Renal cortical epithelial cell (primary cell): ENCODE measurements at regions not wholly inside any gene's neighbourhood (a gene's known extent, or its start where the extent isn't known, plus 50 kb on each side); places are given as distances from the start of the nearest gene placed in this dataset.
A peak's percentile ranks its signal among the peaks of the same experiment; 100 is the strongest.

ENCODE experiments used
- DNase-seq: peaks from one replicate; pipeline ENCODE4 v3.0.0-alpha.2; 2011; ENCODE audit warnings: low read depth

DNA sequence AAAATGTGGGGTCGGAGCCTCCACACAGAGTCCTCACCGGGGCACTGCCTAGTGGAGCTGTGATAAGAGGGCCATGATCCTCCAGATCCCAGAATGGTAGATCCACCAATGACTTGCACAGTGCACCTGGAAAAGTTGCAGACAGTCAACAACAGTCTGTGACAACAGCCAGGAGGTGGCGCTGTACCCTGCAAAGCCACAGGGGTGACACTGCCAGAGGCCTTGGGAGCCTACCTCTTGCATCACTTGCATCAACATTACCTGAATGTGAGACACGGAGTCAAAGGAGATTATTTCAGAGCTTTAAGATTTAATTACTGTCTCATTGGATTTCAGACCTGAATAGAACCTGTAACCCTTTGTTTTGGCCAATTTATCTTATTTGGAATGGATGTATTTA is 614.1 kb upstream of the CDH9 start:
- DNase-seq = no peak

DNA sequence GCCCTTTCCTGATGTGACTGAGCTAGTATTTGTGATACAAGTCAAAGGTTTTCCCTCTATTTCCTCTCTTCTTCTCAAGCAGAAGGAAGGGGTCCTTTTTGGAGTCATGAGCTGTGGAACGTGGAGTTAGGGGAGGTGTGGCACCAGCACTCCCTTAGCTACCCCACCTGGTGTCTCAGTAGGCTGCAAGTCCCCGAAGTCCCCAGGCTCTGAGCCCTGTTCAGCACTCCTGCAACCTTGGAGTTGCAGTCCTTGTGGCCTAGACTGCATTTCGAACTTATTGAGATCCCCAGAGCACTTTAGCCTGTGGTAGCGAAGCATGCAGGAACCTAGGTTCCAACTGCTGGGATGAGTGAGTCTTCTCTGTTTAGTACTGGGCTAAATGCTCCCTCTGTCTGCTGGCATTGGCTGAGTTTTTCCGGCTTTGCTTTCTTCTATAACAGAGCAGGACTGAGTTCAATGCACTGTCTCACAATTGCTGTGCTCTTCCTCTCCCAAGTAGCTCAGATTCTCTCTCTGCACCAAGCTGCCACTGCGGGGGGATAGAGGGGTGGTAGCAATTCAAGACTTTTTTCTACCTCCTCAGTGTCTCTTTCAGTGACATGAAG is 600.7 kb upstream of the CDH9 start:
- DNase-seq = no peak

DNA sequence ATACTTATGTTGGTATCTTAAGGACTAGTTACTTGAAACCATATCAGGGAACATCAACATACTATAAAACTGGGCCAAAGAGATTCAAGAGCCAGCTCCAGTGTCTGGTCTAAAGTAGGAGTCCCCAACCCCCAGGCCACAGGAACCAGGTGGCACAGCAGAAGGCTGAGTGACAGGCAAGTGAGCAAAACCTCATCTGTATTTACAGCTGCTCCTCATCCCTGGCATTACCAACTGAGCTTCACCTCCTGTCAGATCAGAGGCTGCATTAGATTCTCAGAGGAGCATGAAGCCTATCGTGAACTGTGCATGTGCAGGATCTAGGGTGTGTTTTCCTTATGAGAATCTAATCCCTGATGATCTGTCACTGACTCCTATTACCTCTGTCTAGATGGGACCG is 581.6 kb upstream of the CDH9 start:
- no peak for DNase-seq

- no peak for DNase-seq
Measured at GRCh38 chr5:27612161-27612560, 573.8 kb upstream of the CDH9 start.

GRCh38 chr5:27608992-27609391 is 570.6 kb upstream of the CDH9 start:
- DNase-seq = no peak

DNA sequence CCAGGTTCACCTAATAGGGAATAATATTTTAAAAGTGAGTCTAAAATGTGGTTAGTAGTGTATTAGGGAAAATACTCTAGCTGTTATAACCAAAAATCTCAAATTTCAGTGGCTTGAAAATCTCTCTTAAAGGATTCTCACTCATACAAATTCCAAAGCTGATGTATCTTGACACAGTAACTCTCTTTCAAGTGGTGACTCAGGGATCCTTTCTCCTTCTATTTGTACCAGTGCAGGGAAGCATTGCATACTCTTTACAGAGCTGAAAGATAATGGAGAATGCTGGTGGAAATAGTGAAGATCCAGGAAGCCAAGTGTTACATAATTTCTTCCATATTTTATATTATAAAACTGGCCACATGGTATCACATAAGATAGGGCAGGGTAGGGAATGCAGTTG is 560.2 kb upstream of the CDH9 start:
- peak; percentile 28 for DNase-seq

- DNase-seq = no peak
Measured at GRCh38 chr5:27594141-27594540, 555.8 kb upstream of the CDH9 start.

GRCh38 chr5:27592231-27592630 is 553.8 kb upstream of the CDH9 start:
- peak; percentile 83 for DNase-seq

DNA sequence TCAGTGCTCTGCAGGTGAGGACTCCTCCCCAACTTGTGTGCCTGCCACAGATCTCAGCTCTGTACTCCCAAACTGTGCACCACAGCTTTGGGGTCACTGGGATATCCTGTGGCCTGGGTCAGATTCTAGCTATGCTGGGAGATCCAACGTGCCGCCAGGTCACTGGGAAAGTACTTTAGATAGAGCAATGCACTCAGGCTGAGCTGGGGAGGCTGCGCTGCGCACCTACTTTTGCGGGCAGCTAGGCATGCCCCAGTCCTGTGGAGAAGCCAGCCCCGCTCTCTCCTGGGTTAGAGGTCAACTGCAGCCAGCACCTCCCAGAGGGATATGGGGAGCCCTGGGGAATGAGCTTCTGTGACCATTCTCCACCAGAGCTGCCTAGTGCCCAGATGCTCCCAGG is 552.1 kb upstream of the CDH9 start:
- no peak for DNase-seq

DNA sequence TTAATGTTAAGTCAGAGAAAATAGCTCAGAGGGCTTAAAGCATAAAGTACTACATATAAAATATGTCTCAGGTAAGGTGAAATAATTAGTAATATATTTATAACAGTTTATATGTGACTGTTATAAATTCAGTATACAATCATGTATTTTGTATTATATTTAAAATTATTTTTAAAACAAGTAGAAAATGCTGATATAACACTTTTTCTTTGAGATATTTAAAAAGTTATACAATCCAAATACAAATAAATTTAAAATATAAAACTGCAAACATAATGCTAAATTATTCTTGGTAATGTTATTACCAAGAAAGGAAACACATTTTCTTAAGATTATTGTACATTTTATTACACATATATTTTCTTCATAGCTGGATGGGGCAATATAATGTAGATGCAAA is 539.9 kb upstream of the CDH9 start:
- DNase-seq = no peak

- no peak for DNase-seq
Measured at GRCh38 chr5:27571681-27572080, 533.3 kb upstream of the CDH9 start.

DNA sequence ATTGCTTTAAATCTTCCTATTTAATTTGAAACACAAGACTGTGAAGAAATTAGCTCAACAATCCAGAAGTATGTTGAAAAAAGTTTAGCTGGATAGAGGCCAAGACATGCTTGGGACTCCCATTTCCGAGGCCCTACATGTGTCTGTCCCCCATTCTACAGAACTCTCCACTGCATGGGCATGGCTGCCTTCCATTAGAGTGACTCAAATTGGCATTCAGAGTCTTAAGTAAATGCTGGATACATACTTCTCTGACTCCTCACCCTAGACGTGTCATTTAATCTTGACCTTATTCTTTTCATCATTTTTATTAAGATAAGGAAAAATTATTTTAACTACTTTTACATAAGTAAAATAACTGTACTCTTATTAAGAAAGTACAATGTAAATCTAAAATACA is 530.4 kb upstream of the CDH9 start:
- no peak for DNase-seq

GRCh38 chr5:27561408-27561807 is 523.0 kb upstream of the CDH9 start:
- no peak for DNase-seq

DNA sequence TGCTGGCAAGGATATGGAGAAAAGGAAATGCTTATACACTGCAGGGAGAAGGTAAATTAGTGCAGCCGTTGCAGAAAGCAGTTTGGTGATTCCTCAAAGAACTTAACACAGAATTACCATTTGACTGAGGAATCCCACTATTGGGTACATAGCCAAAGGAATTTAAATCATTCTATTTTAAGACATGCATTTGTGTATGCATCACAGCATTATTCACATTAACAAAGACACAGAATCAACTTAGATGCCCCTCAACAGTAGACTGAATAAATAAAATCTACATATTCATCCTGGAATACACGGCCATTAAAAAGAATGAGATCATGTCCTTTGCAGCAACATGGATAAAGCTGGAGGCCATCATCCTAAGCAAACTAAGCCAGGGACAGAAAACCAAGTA is 510.1 kb upstream of the CDH9 start:
- DNase-seq = no peak

DNA sequence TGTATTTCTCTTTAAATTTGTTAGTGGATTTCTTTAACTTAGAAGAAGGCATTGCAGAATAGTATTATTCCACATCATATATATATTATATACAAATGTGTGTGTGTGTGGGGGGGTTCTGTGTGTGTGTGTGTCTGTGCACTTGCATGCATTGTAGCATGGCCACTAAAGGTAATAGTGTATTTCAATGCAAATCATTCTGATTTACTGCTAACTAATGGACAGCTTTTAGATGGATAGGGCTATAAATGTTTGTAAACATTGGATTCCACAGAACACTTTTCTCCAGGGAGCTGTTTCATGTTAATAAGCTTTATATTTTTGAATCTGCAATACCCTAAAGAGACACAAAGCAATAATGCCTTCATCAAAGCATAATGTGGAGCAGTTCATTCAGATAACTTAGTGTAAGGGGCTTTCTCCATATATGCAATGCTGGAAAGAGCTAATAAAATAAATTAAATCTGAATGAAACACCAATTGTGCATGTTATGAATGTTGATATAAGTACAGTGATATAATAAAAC is 496.7 kb upstream of the CDH9 start:
- DNase-seq = no peak

DNA sequence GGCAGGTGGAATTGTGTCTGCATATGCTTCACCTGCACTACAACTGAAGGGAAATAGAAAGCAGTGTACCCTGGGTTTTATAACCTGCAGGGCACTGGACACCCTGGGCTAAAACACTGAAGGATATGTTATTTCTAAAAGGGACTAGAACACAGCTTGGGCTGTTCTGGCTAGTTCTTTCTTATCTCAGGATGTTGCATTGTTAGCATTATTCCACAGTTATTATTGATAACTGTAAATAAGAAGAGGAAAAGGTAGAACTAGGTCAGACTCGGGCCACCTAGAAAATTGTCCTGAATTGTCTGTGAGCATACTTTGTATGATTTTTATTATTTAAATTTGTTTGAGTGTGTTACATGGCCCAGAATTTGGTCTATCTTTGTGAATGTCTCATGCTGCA is 493.9 kb upstream of the CDH9 start:
- DNase-seq = no peak

GRCh38 chr5:27524515-27524914 is 486.1 kb upstream of the CDH9 start:
- no peak for DNase-seq

DNA sequence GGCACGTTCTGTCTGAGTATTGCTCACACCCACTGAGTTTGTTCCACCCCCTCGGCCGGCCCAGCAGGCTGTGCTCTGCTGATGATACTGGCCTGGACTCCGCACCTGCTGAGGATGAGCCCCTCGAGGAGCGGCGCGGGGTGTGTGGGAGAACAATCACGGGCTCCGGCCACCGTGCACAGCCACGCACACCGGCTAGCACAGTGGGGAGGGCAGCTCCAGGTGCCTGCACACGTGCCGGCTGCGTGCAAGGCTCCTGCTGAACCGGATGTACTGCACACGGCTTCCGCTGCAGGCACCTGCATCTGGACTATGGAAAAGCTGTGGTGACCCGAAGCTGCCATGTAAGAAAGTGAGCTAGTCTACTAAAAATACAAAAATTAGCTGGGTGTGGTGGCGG is 485.2 kb upstream of the CDH9 start:
- DNase-seq = no peak

- no peak for DNase-seq
Measured at GRCh38 chr5:27516437-27516836, 478.1 kb upstream of the CDH9 start.

- DNase-seq = peak; percentile 31
Measured at GRCh38 chr5:27511061-27511460, 472.7 kb upstream of the CDH9 start.

GRCh38 chr5:27503813-27504212 is 465.4 kb upstream of the CDH9 start:
- no peak for DNase-seq

GRCh38 chr5:27502236-27502635 is 463.9 kb upstream of the CDH9 start:
- no peak for DNase-seq

GRCh38 chr5:27497491-27497890 is 459.1 kb upstream of the CDH9 start:
- DNase-seq = no peak

GRCh38 chr5:27494887-27495286 is 456.5 kb upstream of the CDH9 start:
- peak; percentile 3 for DNase-seq
